Common myeloid progenitor, CD34-positive (primary cell): ENCODE measurements at regions not wholly inside any gene's neighbourhood (a gene's known extent, or its start where the extent isn't known, plus 50 kb on each side); places are given as distances from the start of the nearest gene placed in this dataset.

Experiments used
- CTCF ChIA-PET: fragments of 350-600 bp; sonication (Branson Sonifier 250); formaldehyde crosslinking; loops from one replicate; lab custom pipeline; 2021; ENCODE audit warnings: antibody characterized with exemption; lab: Charles Lee
- POLR2A ChIA-PET: fragments of 350-600 bp; sonication (Branson Sonifier 250); formaldehyde crosslinking; loops from one replicate; lab custom pipeline; 2021; ENCODE audit warnings: antibody characterized with exemption; lab: Charles Lee
- DNase-seq, 3 donors: peaks; one replicate each; pipeline versions ENCODE4 v3.0.0 to v3.0.0-alpha.2; 2013
- H3K27ac ChIP-seq, 2 experiments: 1 replicate in 1 of 2; 2 replicates in 1 of 2; pipeline ENCODE4 v1.7.0; 2013; ENCODE audit warnings: inconsistent platforms in 2 of 2, low read length in 2 of 2, mild to moderate bottlenecking in 2 of 2, low read depth in 1 of 2, moderate library complexity in 1 of 2; ENCODE audit not compliant: severe bottlenecking in 2 of 2, insufficient read depth in 1 of 2, poor library complexity in 1 of 2
- H3K27me3 ChIP-seq, 5 experiments: replicated peaks in 2 of 5; 1 replicate in 3 of 5; 2 replicates in 2 of 5; pipeline versions ENCODE4 v1.6.1 to v1.7.0; 2013; ENCODE audit warnings: low read length in 4 of 5, mild to moderate bottlenecking in 2 of 5, moderate library complexity in 2 of 5, inconsistent platforms in 1 of 5; ENCODE audit not compliant: insufficient read depth in 5 of 5, control insufficient read depth in 4 of 5
- H3K36me3 ChIP-seq, 4 experiments: 1 replicate in 2 of 4; 2 replicates in 2 of 4; pipeline versions ENCODE4 v1.6.1 to v1.7.0; 2013; ENCODE audit warnings: low read length in 3 of 4, control low read depth in 1 of 4, mild to moderate bottlenecking in 1 of 4; ENCODE audit not compliant: control insufficient read depth in 4 of 4, insufficient read depth in 4 of 4
- H3K4me1 ChIP-seq, 4 experiments: 1 replicate in 3 of 4; 2 replicates in 1 of 4; pipeline versions ENCODE4 v1.6.1 to v1.7.1; 2013; ENCODE audit warnings: low read length in 3 of 4, mild to moderate bottlenecking in 3 of 4, control low read depth in 1 of 4, inconsistent platforms in 1 of 4, moderate library complexity in 1 of 4; ENCODE audit not compliant: control insufficient read depth in 4 of 4, insufficient read depth in 4 of 4; ENCODE audit errors: control extremely low read depth in 1 of 4
- H3K4me3 ChIP-seq, 7 experiments: 1 replicate in 4 of 7; 2 replicates in 3 of 7; pipeline versions ENCODE4 v1.5.1 to v1.7.0; 2013; ENCODE audit warnings: mild to moderate bottlenecking in 7 of 7, low read length in 6 of 7, moderate library complexity in 6 of 7, inconsistent platforms in 2 of 7, low read depth in 2 of 7, control low read depth in 1 of 7; ENCODE audit not compliant: insufficient read depth in 4 of 7, control insufficient read depth in 1 of 7; ENCODE audit errors: extremely low read depth in 1 of 7
- H3K9me3 ChIP-seq, 5 experiments: 1 replicate in 4 of 5; 2 replicates in 1 of 5; pipeline versions ENCODE4 v1.6.1 to v1.7.1; 2013; ENCODE audit warnings: low read length in 4 of 5, mild to moderate bottlenecking in 2 of 5, inconsistent platforms in 1 of 5, low read depth in 1 of 5, moderate library complexity in 1 of 5; ENCODE audit not compliant: control insufficient read depth in 4 of 5, insufficient read depth in 2 of 5; ENCODE audit errors: control extremely low read depth in 1 of 5
- WGBS: methylation state at CpG from one replicate; pipeline ENCODE4 v1.1.5; 2013; ENCODE audit not compliant: insufficient coverage; 5-methylcytosine and 5-hydroxymethylcytosine counted together

DNA sequence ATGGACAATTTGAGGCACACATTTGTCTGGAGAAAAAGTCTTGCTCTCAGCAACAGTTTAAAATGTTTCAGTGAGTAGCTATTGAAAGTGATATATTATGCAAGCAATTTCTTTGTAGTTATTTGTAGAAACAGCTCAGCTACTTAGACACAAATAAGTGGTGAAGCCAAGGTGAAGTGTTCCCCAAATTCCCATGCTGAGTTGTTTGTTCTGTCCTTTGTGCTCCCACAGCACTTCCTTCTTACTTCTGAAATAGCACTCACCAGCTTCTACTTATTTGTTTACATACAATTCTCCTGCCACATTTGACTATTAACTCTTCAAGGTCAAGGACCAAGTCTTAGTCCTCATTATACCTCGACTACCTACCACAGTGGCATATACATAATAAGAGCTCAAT is 638.6 kb upstream of the LRRC4C start:
- no peaks in the 10 kb centered on the region for H3K4me1 ChIP-seq
- no peaks in the 10 kb centered on the region for H3K36me3 ChIP-seq
- no peak overlapping the region for H3K4me3 ChIP-seq
- POLR2A ChIA-PET = no interaction called here
- no peak overlapping the region for H3K27ac ChIP-seq
- WGBS = no CpG with 5 or more reads among the region's 1 CpG
- CTCF ChIA-PET = no interaction called here
- no peak for DNase-seq
- H3K9me3 ChIP-seq = no peaks in the 10 kb centered on the region
- H3K27me3 ChIP-seq = no peaks in the 10 kb centered on the region

DNA sequence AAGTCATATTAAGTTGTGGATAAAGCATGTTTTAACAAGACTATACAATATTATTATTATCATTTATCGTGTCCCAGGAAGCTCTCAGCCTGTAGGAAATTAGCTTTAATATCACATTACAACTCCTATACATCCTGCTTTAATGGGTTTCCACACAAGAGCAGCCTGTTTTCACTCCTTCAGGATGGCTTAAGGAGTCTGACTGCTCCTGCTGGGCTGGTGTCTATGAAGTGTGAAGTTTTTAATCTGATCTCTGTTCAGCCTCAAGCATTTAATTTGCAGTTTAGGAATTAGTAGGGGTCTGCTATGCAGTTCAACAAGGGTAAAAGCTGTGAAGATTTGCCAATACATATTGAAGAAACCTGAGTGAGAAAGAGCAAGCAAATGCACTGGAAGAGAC is 653.4 kb upstream of the LRRC4C start:
- CTCF ChIA-PET = no interaction called here
- H3K4me1 ChIP-seq = no peaks in the 10 kb centered on the region
- no CpG with 5 or more reads among the region's 1 CpG for WGBS

DNA sequence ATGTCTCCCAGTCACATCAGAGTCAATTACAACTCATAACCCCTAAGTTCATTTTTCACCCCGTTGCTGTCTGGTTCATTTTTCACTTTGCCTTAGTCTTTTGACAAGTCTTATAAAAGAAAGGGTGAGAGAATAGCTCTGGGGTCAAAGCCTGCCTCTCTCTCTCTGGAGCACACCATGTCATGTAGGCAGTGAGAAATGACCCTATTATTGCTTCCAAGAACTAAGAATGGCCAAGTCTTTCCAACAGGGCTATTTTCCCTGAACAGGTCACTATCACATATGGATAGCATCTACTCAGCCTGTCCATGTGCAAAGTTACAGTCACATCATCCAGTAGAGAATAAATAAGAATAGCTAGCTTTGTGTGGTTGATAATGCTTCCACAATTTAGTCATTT is 655.5 kb upstream of the LRRC4C start:
- Histone ChIP-seq H3K36me3 (no peaks in the 10 kb centered on the region), H3K4me3 (no peak overlapping the region), H3K27me3 (no peaks in the 10 kb centered on the region), H3K9me3 (no peaks in the 10 kb centered on the region), H3K4me1 (no peaks in the 10 kb centered on the region), H3K27ac (no peak overlapping the region)
- no CpG with 5 or more reads among the region's 1 CpG for WGBS
- DNase-seq = no peak
- ChIA-PET POLR2A (no interaction called here), CTCF (no interaction called here)

More for the DNA sequence above, 653.4 kb upstream of the LRRC4C start:
- no peak for DNase-seq
- no peaks in the 10 kb centered on the region for H3K9me3 ChIP-seq
- no peak overlapping the region for H3K27ac ChIP-seq
- no peak overlapping the region for H3K4me3 ChIP-seq
- POLR2A ChIA-PET = no interaction called here
- H3K36me3 ChIP-seq = no peaks in the 10 kb centered on the region
- no peaks in the 10 kb centered on the region for H3K27me3 ChIP-seq

DNA sequence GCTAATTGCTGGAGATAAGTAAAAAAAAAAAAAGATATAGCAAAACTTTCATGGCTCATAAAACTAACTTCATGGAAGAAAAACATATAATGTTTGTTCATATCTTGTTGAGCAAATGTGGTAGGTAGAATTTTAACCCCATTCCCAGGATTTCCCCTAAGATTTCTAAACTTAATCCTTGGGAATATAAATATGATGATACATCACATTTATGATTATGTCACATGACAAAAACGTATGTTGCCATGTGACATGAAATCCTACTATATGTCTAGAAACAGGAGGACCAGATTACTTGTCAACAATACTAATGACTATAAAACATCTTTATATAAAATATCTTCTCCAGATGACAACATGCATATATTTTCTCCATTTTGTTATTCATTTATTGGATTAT is 679.0 kb upstream of the LRRC4C start:
- DNase-seq = no peak
- no peaks in the 10 kb centered on the region for H3K4me1 ChIP-seq
- H3K27me3 ChIP-seq = no peaks in the 10 kb centered on the region
- ChIA-PET POLR2A (no interaction called here), CTCF (no interaction called here)
- no CpG with 5 or more reads among the region's 1 CpG for WGBS
- no peak overlapping the region for H3K4me3 ChIP-seq
- no peaks in the 10 kb centered on the region for H3K36me3 ChIP-seq
- H3K27ac ChIP-seq = no peak overlapping the region
- H3K9me3 ChIP-seq = no peaks in the 10 kb centered on the region

DNA sequence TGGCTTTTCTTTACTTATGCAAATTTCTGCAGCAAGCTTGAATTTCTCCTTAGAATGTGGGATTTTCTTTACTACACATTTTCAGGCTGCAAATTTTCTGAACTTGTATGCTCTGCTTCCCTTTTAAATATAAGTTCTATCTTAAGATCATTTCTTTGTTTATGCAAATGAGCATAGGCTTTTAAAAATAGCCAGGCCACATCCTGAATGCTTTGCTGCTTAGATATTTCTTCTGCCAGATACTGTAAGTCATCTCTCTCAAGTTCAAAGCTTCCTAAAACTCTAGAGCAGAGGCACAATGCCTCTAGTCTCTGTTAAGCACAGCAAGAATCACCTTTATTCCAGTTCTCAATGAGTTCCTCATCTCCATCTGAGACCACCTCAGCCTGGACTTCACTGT is 685.9 kb upstream of the LRRC4C start:
- H3K4me3 ChIP-seq = no peak overlapping the region
- H3K27ac ChIP-seq = no peak overlapping the region
- no peaks in the 10 kb centered on the region for H3K36me3 ChIP-seq
- no peaks in the 10 kb centered on the region for H3K27me3 ChIP-seq
- ChIA-PET POLR2A (no interaction called here), CTCF (no interaction called here)
- H3K4me1 ChIP-seq = no peaks in the 10 kb centered on the region
- no peak for DNase-seq
- H3K9me3 ChIP-seq = peaks cover 0 to 4% (median 0%) of the 10 kb centered on the region in 5 experiments

DNA sequence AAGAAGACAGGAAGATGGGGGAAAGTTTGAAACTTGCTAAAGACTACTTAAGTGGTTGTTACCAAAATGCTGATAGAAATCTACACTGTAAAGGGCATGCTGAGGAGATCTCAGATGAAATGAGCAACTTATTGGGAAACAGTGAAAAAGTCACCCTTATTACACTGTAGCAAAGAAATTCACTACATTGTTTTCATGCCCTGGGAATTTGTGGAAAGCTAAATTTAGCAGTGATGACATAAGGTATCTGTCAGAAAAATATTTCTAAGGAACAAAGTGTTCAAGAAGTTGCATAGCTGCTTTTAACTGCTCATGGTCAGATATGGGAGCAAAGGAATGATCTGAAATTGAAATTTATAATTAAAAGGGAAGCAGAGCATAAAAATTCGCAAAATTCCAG is 702.4 kb upstream of the LRRC4C start:
- CTCF ChIA-PET = no interaction called here
- POLR2A ChIA-PET = no interaction called here
- Histone ChIP-seq H3K4me3 (no peak overlapping the region), H3K4me1 (no peaks in the 10 kb centered on the region), H3K27me3 (no peaks in the 10 kb centered on the region), H3K36me3 (no peaks in the 10 kb centered on the region), H3K9me3 (no peaks in the 10 kb centered on the region), H3K27ac (no peak overlapping the region)
- DNase-seq = no peak
- 91% methylated on average over 1 of the region's 1 CpG for WGBS

DNA sequence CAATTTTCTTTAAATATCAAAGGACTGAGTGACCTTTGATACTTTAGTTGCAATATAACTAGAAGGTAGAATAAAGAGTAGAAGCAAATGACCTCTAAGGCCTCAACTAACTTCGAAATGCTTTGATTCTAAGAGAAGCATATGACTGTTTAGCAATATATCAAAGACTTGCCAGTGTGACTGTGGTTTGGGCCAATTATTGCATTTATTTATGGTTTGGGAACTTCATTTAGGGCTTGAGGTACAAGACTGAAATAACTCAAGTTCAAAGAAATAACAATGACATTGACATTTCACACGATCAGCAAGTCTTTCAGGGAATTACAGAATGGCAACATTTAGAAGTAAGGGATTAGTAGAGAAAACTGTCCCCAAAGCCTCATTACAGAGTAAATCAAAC is 709.7 kb upstream of the LRRC4C start:
- Histone ChIP-seq H3K4me1 (no peaks in the 10 kb centered on the region), H3K9me3 (no peaks in the 10 kb centered on the region), H3K36me3 (no peaks in the 10 kb centered on the region), H3K27me3 (no peaks in the 10 kb centered on the region), H3K4me3 (no peak overlapping the region), H3K27ac (no peak overlapping the region)
- DNase-seq = no peak
- no CpG with 5 or more reads among the region's 2 CpGs for WGBS
- ChIA-PET CTCF (no interaction called here), POLR2A (no interaction called here)
